H1 (cell line): ENCODE measurements at regions not wholly inside any gene's neighbourhood (a gene's known extent, or its start where the extent isn't known, plus 50 kb on each side); places are given as distances from the start of the nearest gene placed in this dataset.

ENCODE experiments used
- ATF3 ChIP-seq: IDR thresholded peaks from 2 replicates; pipeline ENCODE4 v1.6.1; 2011; ENCODE audit warnings: low read depth, mild to moderate bottlenecking, low read length; ENCODE audit not compliant: insufficient read depth
- CEBPB ChIP-seq: IDR thresholded peaks from 2 replicates; pipeline ENCODE4 v1.6.1; 2012; ENCODE audit warnings: low read depth, low read length
- CHD2 ChIP-seq: IDR thresholded peaks from 2 replicates; pipeline ENCODE4 v1.6.1; 2012; ENCODE audit warnings: low read length, improper control_type of control experiment
- CTBP2 ChIP-seq: IDR thresholded peaks from 2 replicates; pipeline ENCODE4 v1.7.0; 2011; ENCODE audit warnings: borderline replicate concordance, mild to moderate bottlenecking, moderate library complexity, mixed read lengths, low read length; ENCODE audit not compliant: insufficient read depth, insufficient read length
- EP300 ChIP-seq, 2 experiments: IDR thresholded peaks; 1 replicate in 1 of 2; 2 replicates in 1 of 2; pipeline ENCODE4 v1.6.1; 2011 to 2012; ENCODE audit warnings: low read depth in 2 of 2, low read length in 2 of 2, mild to moderate bottlenecking in 2 of 2, borderline replicate concordance in 1 of 2, inconsistent platforms in 1 of 2, moderate library complexity in 1 of 2
- GABPA ChIP-seq: IDR thresholded peaks from 2 replicates; pipeline ENCODE4 v1.6.1; 2011; ENCODE audit warnings: mild to moderate bottlenecking, low read length, moderate library complexity, borderline replicate concordance; ENCODE audit not compliant: insufficient read depth
- HDAC6 ChIP-seq: IDR thresholded peaks from one replicate; pipeline ENCODE4 v1.7.1; 2012; ENCODE audit warnings: low read depth, mild to moderate bottlenecking, inconsistent platforms, low read length, moderate library complexity
- KDM1A ChIP-seq: fragments of 200-600, 300-600 bp; sonication (generic); IDR thresholded peaks from 2 replicates; pipeline ENCODE4 v1.7.1; 2016; ENCODE audit warnings: mild to moderate bottlenecking, low read length, borderline replicate concordance
- POLR2A ChIP-seq, 2 experiments: IDR thresholded peaks; 1 replicate in 1 of 2; 2 replicates in 1 of 2; pipeline ENCODE4 v1.6.1; 2011; ENCODE audit warnings: low read depth in 2 of 2, low read length in 2 of 2, mild to moderate bottlenecking in 2 of 2; ENCODE audit errors: control extremely low read depth in 1 of 2
- POLR2AphosphoS5 ChIP-seq: IDR thresholded peaks from 2 replicates; pipeline ENCODE4 v1.6.1; 2011; ENCODE audit warnings: low read depth, low read length
- POU5F1 ChIP-seq: IDR thresholded peaks from 2 replicates; pipeline ENCODE4 v1.6.1; 2011; ENCODE audit warnings: low read depth, mild to moderate bottlenecking, low read length, moderate library complexity
- RFX5 ChIP-seq: IDR thresholded peaks from 2 replicates; pipeline ENCODE4 v1.6.1; 2011; ENCODE audit warnings: low read depth, low read length, improper control_type of control experiment, borderline replicate concordance
- RNF2 ChIP-seq: fragments of 200-900, 300-1000 bp; sonication (generic); IDR thresholded peaks from 2 replicates; pipeline ENCODE4 v1.7.1; 2016; ENCODE audit warnings: borderline replicate concordance, low read depth, mild to moderate bottlenecking, antibody characterized with exemption, low read length; ENCODE audit not compliant: poor library complexity, severe bottlenecking; ENCODE audit errors: missing control alignments
- SIX5 ChIP-seq: IDR thresholded peaks from 2 replicates; pipeline ENCODE4 v1.6.1; 2011; ENCODE audit warnings: mild to moderate bottlenecking, low read depth, low read length
- TAF1 ChIP-seq: IDR thresholded peaks from 2 replicates; pipeline ENCODE4 v1.6.1; 2011; ENCODE audit warnings: mild to moderate bottlenecking, low read depth, low read length
- TCF12 ChIP-seq: IDR thresholded peaks from 2 replicates; pipeline ENCODE4 v1.6.1; 2011; ENCODE audit warnings: low read depth, mild to moderate bottlenecking, low read length
- ZNF274 ChIP-seq: IDR thresholded peaks from 2 replicates; pipeline ENCODE4 v1.7.0; 2012; ENCODE audit warnings: low read length, borderline replicate concordance; ENCODE audit errors: extremely low read depth
- TF ChIP-seq, protein P1 (sequence below): IDR thresholded peaks from 2 replicates; pipeline ENCODE4 v1.6.1; 2011; ENCODE audit warnings: low read length, improper control_type of control experiment
- TF ChIP-seq, protein P2 (sequence below): IDR thresholded peaks from 2 replicates; pipeline ENCODE4 v1.6.1; 2012; ENCODE audit warnings: low read length, inconsistent platforms

- TF ChIP-seq RNF2 = no peak
- peak; percentile 98 to 99 for TF ChIP-seq POLR2A (IDR thresholded peaks at IDR 0.05; ENCODE audit: control extremely low read depth in 1 of 2, low read depth in 2 of 2, low read length in 2 of 2)
- no peak for TF ChIP-seq POU5F1
- no peak for TF ChIP-seq CTBP2
- TF ChIP-seq, protein P1, sequence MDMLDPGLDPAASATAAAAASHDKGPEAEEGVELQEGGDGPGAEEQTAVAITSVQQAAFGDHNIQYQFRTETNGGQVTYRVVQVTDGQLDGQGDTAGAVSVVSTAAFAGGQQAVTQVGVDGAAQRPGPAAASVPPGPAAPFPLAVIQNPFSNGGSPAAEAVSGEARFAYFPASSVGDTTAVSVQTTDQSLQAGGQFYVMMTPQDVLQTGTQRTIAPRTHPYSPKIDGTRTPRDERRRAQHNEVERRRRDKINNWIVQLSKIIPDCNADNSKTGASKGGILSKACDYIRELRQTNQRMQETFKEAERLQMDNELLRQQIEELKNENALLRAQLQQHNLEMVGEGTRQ = no peak
- TF ChIP-seq GABPA = no peak
- TF ChIP-seq TAF1 = peak; percentile 98
- no peak for TF ChIP-seq EP300 (IDR thresholded peaks at IDR 0.05; ENCODE audit: borderline replicate concordance in 1 of 2, low read depth in 2 of 2, low read length in 2 of 2)
- TF ChIP-seq POLR2AphosphoS5 = peak; percentile 98
- no peak for TF ChIP-seq CEBPB
- no peak for TF ChIP-seq TCF12
- TF ChIP-seq, protein P2, sequence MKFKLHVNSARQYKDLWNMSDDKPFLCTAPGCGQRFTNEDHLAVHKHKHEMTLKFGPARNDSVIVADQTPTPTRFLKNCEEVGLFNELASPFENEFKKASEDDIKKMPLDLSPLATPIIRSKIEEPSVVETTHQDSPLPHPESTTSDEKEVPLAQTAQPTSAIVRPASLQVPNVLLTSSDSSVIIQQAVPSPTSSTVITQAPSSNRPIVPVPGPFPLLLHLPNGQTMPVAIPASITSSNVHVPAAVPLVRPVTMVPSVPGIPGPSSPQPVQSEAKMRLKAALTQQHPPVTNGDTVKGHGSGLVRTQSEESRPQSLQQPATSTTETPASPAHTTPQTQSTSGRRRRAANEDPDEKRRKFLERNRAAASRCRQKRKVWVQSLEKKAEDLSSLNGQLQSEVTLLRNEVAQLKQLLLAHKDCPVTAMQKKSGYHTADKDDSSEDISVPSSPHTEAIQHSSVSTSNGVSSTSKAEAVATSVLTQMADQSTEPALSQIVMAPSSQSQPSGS = no peak
- TF ChIP-seq KDM1A = no peak
- no peak for TF ChIP-seq HDAC6
- TF ChIP-seq SIX5 = no peak
- TF ChIP-seq ATF3 = no peak
- TF ChIP-seq CHD2 = peak; percentile 74
- TF ChIP-seq RFX5 = no peak
- no peak for TF ChIP-seq ZNF274
These were observed 114.8 kb upstream of the PRSS16 start (continued) for GRCh38 chr6:27132532-27133280.
